ENCODE measurements at regions not wholly inside any gene's neighbourhood (a gene's known extent, or its start where the extent isn't known, plus 50 kb on each side); places are given as distances from the start of the nearest gene placed in this dataset.

- Histone ChIP-seq H3K27me3 (no peaks in the 10 kb centered on the region), H3K27ac (peak overlapping the region in 3 of 4 donors; percentile 13 to 67 (median 55)), H3K4me1 (no peaks in the 10 kb centered on the region), H3K9me3 (no peaks in the 10 kb centered on the region), H3K4me3 (peak overlapping the region in 2 of 4 donors; percentile 5 to 14), H3K36me3 (no peaks in the 10 kb centered on the region)
- ATAC-seq (ENCODE audit: low FRiP score in 2 of 2) (peak in 1 of 2 donors; percentile 80), DNase-seq (no peak)
- TF ChIP-seq POLR2A (IDR thresholded peaks at IDR 0.05): peak in 1 of 4 donors; percentile 30
- TF ChIP-seq, protein P1, sequence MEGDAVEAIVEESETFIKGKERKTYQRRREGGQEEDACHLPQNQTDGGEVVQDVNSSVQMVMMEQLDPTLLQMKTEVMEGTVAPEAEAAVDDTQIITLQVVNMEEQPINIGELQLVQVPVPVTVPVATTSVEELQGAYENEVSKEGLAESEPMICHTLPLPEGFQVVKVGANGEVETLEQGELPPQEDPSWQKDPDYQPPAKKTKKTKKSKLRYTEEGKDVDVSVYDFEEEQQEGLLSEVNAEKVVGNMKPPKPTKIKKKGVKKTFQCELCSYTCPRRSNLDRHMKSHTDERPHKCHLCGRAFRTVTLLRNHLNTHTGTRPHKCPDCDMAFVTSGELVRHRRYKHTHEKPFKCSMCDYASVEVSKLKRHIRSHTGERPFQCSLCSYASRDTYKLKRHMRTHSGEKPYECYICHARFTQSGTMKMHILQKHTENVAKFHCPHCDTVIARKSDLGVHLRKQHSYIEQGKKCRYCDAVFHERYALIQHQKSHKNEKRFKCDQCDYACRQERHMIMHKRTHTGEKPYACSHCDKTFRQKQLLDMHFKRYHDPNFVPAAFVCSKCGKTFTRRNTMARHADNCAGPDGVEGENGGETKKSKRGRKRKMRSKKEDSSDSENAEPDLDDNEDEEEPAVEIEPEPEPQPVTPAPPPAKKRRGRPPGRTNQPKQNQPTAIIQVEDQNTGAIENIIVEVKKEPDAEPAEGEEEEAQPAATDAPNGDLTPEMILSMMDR (IDR thresholded peaks at IDR 0.05): no peak
- no peak for TF ChIP-seq EP300 (IDR thresholded peaks at IDR 0.05)
- 57 to 66% methylated on average over 5 of the region's 5 CpGs for WGBS, 2 donors
Observed at GRCh38 chr3:106004137-106004681, 135.4 kb upstream of the CBLB start.

DNA sequence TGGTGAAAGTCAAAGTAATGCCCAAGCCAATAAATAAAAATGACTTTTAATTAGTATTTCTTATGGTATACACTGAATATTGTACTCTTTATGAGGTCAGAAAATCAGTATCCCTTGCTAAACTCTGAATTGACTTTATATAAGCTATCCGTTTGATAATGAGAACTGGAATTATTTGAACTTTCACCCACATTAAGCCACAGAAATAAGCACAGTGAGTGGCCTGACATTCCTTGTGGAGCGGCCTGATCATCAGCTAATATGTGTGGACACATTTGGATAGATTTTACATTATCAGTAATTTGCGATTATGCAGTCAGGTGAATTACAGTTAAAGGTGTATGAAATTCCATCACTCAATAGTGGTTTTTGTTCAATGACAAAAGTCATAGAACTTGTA is 136.0 kb upstream of the CBLB start:
- H3K4me3 ChIP-seq: no peak overlapping the region
- TF ChIP-seq POLR2A (IDR thresholded peaks at IDR 0.05) (no peak), POLR2AphosphoS5 (IDR thresholded peaks at IDR 0.05) (no peak), EP300 (IDR thresholded peaks at IDR 0.05) (no peak)
- TF ChIP-seq, protein P1 (IDR thresholded peaks at IDR 0.05): no peak
- 83 to 88% methylated on average over 3 of the region's 3 CpGs for WGBS, 2 donors
- no peaks in the 10 kb centered on the region for H3K9me3 ChIP-seq
- H3K27ac ChIP-seq: peak overlapping the region in 2 of 4 donors; percentile 55 to 67
- H3K36me3 ChIP-seq: no peaks in the 10 kb centered on the region
- ATAC-seq (ENCODE audit: low FRiP score in 2 of 2) (no peak), DNase-seq (no peak)
- no peaks in the 10 kb centered on the region for H3K4me1 ChIP-seq
- no peaks in the 10 kb centered on the region for H3K27me3 ChIP-seq

DNA sequence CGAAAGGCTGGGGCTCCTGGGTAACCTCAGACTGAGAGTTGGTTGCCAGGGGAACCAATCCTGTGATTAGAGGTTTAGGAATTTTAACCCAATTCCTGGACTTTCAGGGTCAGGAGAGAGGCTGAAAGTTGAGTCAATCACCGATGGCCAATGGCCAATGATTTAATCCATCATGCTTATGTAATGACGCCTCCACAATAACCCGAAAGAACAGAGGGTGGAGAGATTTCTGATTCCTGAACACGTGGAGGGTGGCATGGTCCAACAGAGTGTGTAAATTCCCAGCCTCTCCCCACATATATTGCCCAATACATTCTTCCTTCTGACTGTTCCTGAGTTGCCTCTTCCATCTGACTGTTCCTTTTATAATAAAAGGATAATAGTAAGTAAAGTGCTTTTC is 137.2 kb upstream of the CBLB start:
- Histone ChIP-seq H3K27ac (no peak overlapping the region), H3K36me3 (no peaks in the 10 kb centered on the region), H3K4me1 (no peaks in the 10 kb centered on the region), H3K9me3 (no peaks in the 10 kb centered on the region), H3K4me3 (no peak overlapping the region), H3K27me3 (no peaks in the 10 kb centered on the region)
- DNase-seq (no peak), ATAC-seq (ENCODE audit: low FRiP score in 2 of 2) (peak in 1 of 2 donors; percentile 74)
- TF ChIP-seq, protein P1 (IDR thresholded peaks at IDR 0.05): no peak
- TF ChIP-seq POLR2A (IDR thresholded peaks at IDR 0.05) (no peak), POLR2AphosphoS5 (IDR thresholded peaks at IDR 0.05) (peak in 1 of 2 donors; percentile 49), EP300 (IDR thresholded peaks at IDR 0.05) (no peak)
- 72 to 81% methylated on average over 5 of the region's 5 CpGs for WGBS, 2 donors

DNA sequence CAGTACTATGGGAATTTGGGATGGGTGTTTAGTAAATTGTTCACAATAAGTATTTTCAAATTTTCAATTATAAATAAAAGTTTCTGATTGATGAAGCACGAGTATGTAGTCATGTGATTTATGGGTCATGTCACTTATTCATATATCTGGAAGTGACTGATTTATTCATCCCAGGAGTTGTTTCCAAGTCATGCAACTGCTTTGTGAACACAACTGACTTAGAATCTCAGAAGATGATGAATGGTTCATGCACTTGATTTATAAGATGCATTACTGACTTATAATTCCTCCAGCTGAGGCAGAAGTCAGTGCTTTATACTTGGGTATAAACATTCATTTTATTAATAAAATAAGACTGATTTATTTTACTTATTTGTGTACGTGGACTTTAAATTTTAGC is 137.8 kb upstream of the CBLB start:
- Histone ChIP-seq H3K27me3 (no peaks in the 10 kb centered on the region), H3K27ac (no peak overlapping the region), H3K4me1 (no peaks in the 10 kb centered on the region), H3K9me3 (no peaks in the 10 kb centered on the region), H3K36me3 (no peaks in the 10 kb centered on the region), H3K4me3 (no peak overlapping the region)
- ATAC-seq (ENCODE audit: low FRiP score in 2 of 2): no peak
- TF ChIP-seq EP300 (IDR thresholded peaks at IDR 0.05): no peak
- no peak for DNase-seq
- 76 to 90% methylated on average over 2 of the region's 2 CpGs for WGBS, 2 donors

DNA sequence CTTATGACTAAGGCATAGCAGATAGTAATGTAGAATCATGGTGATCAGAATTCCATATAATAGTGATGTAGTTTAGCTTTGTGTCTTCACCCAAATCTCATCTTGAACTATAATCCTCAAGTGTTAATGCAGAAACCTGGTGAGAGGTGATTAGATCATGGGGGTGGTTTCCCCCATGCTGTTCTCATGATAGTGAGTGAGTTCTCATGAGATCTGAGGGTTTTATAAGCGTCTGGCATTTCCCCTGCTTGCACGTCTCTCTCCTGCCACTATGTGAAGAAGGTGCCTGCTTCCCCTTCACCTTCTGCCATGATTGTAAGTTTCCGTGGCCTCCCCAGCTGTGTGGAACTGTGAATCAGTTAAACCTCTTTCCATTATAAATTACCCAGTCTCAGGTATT is 138.7 kb upstream of the CBLB start:
- TF ChIP-seq, protein P1 (IDR thresholded peaks at IDR 0.05): no peak
- no peak for TF ChIP-seq POLR2AphosphoS5 (IDR thresholded peaks at IDR 0.05)
- TF ChIP-seq EP300 (IDR thresholded peaks at IDR 0.05): no peak
- TF ChIP-seq POLR2A (IDR thresholded peaks at IDR 0.05): no peak
- H3K36me3 ChIP-seq: no peaks in the 10 kb centered on the region
- ATAC-seq (ENCODE audit: low FRiP score in 2 of 2) (no peak), DNase-seq (no peak)
- no peak overlapping the region for H3K4me3 ChIP-seq
- H3K9me3 ChIP-seq: no peaks in the 10 kb centered on the region
- no peaks in the 10 kb centered on the region for H3K4me1 ChIP-seq
- WGBS, 2 donors: 85 to 94% methylated on average over 3 of the region's 3 CpGs
- H3K27me3 ChIP-seq: no peaks in the 10 kb centered on the region
- no peak overlapping the region for H3K27ac ChIP-seq

All from upper lobe of left lung (tissue), 6 donors.